AG04449 (cell line): ENCODE measurements at regions not wholly inside any gene's neighbourhood (a gene's known extent, or its start where the extent isn't known, plus 50 kb on each side); places are given as distances from the start of the nearest gene placed in this dataset.

Experiments
- CTCF ChIA-PET: fragments of 350-600 bp; formaldehyde crosslinking; extraction: SDS; loops from one replicate; lab custom pipeline; 2021; ENCODE audit warnings: antibody characterized with exemption; lab: Yijun Ruan, JAX
- POLR2A ChIA-PET: fragments of 400-600, 350-600 bp; formaldehyde crosslinking; extraction: SDS; loops from one replicate; lab custom pipeline; 2020; ENCODE audit warnings: antibody characterized with exemption, inconsistent platforms; lab: Yijun Ruan, JAX
- DNase-seq: peaks from one replicate; pipeline ENCODE4 v3.0.0-alpha.2; 2010; ENCODE audit warnings: low read depth, low spot score
- H3K4me3 ChIP-seq: 2 replicates; pipeline ENCODE4 v1.5.1; 2011; ENCODE audit warnings: low read depth, mild to moderate bottlenecking, control low read depth, low read length
- TF ChIP-seq, protein P1 (sequence below): IDR thresholded peaks from one replicate; pipeline ENCODE4 v1.5.1; 2011; ENCODE audit warnings: mild to moderate bottlenecking, moderate library complexity, low read length, control low read depth, inconsistent platforms; ENCODE audit not compliant: insufficient read depth; ENCODE audit errors: missing control alignments

- POLR2A ChIA-PET: no interaction called here
- no peak for DNase-seq
- TF ChIP-seq, protein P1, sequence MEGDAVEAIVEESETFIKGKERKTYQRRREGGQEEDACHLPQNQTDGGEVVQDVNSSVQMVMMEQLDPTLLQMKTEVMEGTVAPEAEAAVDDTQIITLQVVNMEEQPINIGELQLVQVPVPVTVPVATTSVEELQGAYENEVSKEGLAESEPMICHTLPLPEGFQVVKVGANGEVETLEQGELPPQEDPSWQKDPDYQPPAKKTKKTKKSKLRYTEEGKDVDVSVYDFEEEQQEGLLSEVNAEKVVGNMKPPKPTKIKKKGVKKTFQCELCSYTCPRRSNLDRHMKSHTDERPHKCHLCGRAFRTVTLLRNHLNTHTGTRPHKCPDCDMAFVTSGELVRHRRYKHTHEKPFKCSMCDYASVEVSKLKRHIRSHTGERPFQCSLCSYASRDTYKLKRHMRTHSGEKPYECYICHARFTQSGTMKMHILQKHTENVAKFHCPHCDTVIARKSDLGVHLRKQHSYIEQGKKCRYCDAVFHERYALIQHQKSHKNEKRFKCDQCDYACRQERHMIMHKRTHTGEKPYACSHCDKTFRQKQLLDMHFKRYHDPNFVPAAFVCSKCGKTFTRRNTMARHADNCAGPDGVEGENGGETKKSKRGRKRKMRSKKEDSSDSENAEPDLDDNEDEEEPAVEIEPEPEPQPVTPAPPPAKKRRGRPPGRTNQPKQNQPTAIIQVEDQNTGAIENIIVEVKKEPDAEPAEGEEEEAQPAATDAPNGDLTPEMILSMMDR: no peak
- no peak overlapping the region for H3K4me3 ChIP-seq
- CTCF ChIA-PET: no interaction called here
Observed at GRCh38 chr4:114226968-114227760, 247.7 kb upstream of the ARSJ start.

GRCh38 chr4:114229706-114230105, 250.3 kb upstream of the ARSJ start:
- no peak overlapping the region for H3K4me3 ChIP-seq
- DNase-seq: no peak
- TF ChIP-seq, protein P1: no peak
- ChIA-PET CTCF (interaction anchor here (1.5 kb wide), 1 partner anchor 149 kb away, joined by 3 read pairs; no protein-coding TSS in a partner anchor), POLR2A (no interaction called here)

GRCh38 chr4:114236171-114236769, 256.8 kb upstream of the ARSJ start:
- no peak for DNase-seq
- POLR2A ChIA-PET: no interaction called here
- TF ChIP-seq, protein P1: no peak
- H3K4me3 ChIP-seq: no peak overlapping the region
- CTCF ChIA-PET: no interaction called here

- H3K4me3 ChIP-seq: no peak overlapping the region
- ChIA-PET POLR2A (interaction anchor here (0.5 kb wide), 1 partner anchor 9 kb away, joined by 5 read pairs; no protein-coding TSS in a partner anchor), CTCF (interaction anchor here (0.6 kb wide), 1 partner anchor 22 kb away, joined by 5 read pairs; no protein-coding TSS in a partner anchor)
- DNase-seq: no peak
- TF ChIP-seq, protein P1: no peak
Observed at GRCh38 chr4:114237997-114238396, 258.6 kb upstream of the ARSJ start.

GRCh38 chr4:114249561-114249960, 270.1 kb upstream of the ARSJ start:
- H3K4me3 ChIP-seq: no peak overlapping the region
- DNase-seq: no peak
- ChIA-PET CTCF (interaction anchor here (1.4 kb wide), 1 partner anchor 17 kb away, joined by 3 read pairs; no protein-coding TSS in a partner anchor), POLR2A (no interaction called here)
- TF ChIP-seq, protein P1: no peak

GRCh38 chr4:114249976-114250375, 270.5 kb upstream of the ARSJ start:
- DNase-seq: no peak
- CTCF ChIA-PET: interaction anchor here (1.0 kb wide), 1 partner anchor 135 kb away, joined by 3 read pairs; no protein-coding TSS in a partner anchor
- no peak overlapping the region for H3K4me3 ChIP-seq
- TF ChIP-seq, protein P1: no peak
- POLR2A ChIA-PET: no interaction called here
